HG03159 (cell line): ENCODE measurements at regions not wholly inside any gene's neighbourhood (a gene's known extent, or its start where the extent isn't known, plus 50 kb on each side); places are given as distances from the start of the nearest gene placed in this dataset.
A peak's percentile ranks its signal among the peaks of the same experiment; 100 is the strongest.
"Not testable (repeated sequence)": the region's sequence is repeated elsewhere in the genome, so short reads cannot be mapped to it uniquely, and the experiment has no call there.

Experiments
- ATAC-seq: cut with Tn5 transposase; IDR thresholded peaks from one replicate; pipeline ENCODE4 v1.9.1; 2021; ENCODE audit warnings: mild to moderate bottlenecking, moderate library complexity; ENCODE audit not compliant: unreplicated experiment

- ATAC-seq, result not testable (repeated sequence)
Measured at GRCh38 chr5:20890936-20891335, 902.9 kb upstream of the CDH18 start.

DNA sequence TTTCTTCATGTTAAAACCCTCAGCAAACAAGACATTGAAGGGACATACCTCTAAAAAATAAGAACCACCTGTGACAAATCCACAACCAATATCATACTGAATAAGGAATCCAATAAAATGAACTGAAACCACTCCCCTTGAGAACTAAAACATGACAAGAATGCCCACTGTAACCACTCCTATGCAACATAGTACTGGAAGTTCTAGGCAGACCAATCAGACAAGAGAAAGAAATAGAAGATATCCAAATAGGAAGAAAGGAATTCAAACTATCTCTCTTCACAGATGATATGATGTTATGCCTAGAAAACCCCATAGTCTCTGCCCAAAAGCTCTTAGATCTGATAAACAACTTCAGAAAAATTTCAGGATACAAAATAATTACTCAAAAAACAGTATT lies 887.7 kb upstream of the CDH18 start:
- ATAC-seq, result not testable (repeated sequence)

- ATAC-seq, result not testable (repeated sequence)
Measured at GRCh38 chr5:20865892-20866291, 877.9 kb upstream of the CDH18 start.

- ATAC-seq, result no peak
Measured at GRCh38 chr5:20833081-20833627, 845.2 kb upstream of the CDH18 start.

DNA sequence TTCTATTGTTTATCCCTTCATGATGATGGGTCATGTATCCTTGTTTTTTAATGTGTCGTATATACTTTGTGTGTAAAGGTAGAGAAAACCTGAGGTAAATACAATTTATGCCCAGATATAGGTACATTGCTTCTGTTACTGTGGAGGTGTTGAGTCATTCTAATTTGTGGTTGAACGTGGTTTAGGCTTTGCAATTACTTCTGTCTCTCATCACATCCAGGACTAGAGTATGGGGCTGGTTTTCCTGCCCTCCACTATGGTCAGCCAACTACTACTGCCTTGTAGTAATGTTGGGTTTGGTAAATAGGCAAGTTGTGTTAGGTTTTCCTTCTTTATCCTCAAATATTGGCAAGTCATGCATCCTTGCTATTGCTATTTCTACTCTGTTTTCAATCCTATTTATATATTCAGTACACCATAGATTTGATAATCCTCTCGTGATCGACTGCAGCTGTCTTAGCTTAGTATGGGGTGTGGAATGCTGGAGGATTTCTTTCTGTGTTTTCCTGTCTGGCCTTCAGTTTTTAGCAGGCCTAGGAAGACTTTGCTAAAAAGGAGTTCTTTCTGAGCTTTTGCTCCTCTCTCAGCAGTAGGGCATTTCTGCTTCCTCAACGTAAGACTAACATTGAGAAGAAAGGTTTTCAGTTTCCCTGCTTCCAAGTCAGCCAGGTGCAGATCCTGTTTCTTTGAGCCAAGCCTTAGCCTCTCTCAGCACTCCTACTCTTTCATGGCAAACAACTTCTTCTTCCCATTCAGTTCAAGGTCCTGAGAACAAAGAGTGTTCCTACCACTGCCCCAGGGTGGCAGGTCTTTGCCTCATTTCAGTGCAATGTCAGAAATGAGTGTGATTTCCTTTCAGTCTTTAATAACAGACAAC lies 844.4 kb upstream of the CDH18 start:
- ATAC-seq, result no peak

- not testable (repeated sequence) for ATAC-seq
Measured at GRCh38 chr5:20825951-20826350, 838.0 kb upstream of the CDH18 start.

DNA sequence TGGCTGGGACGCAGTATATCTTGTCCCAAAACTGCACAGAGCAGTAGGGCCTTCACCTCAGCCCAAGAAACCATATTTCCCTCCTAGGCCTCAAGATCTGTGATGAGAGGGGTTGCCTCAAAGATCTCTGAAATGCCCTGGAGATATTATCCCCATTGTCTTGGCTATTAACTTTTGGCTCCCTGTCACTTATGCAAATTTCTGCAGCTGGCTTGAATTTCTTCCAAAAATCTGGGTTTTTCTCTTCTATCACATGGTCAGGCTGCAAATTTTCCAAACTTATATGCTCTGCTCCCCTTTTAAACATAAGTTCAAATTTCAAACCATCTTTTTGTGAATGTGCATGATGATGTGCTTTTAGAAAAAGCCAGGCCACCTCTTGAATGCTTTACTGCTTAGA lies 809.2 kb upstream of the CDH18 start:
- ATAC-seq, result not testable (repeated sequence)

- ATAC-seq, result not testable (repeated sequence)
Measured at GRCh38 chr5:20784755-20785154, 796.8 kb upstream of the CDH18 start.

- ATAC-seq, result not testable (repeated sequence)
Measured at GRCh38 chr5:20783484-20783883, 795.5 kb upstream of the CDH18 start.

DNA sequence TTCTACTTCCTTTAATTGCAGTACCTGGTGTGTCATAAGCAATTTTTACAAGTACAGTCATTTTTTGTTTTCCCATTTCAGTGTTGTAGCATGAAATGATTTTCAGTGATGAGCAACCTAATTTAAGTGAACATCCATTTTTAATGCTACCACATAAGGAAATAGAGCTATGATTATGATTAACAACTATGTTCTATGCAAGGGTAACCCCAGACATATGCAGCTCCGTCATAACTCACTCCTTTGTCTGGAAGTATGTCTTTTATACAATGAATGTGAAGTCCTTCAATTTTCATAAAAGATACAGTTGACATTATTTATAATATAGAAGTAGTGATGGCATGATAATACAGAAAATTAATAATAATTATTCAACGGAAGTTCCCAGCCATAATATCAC lies 783.3 kb upstream of the CDH18 start:
- ATAC-seq, result not testable (repeated sequence)

DNA sequence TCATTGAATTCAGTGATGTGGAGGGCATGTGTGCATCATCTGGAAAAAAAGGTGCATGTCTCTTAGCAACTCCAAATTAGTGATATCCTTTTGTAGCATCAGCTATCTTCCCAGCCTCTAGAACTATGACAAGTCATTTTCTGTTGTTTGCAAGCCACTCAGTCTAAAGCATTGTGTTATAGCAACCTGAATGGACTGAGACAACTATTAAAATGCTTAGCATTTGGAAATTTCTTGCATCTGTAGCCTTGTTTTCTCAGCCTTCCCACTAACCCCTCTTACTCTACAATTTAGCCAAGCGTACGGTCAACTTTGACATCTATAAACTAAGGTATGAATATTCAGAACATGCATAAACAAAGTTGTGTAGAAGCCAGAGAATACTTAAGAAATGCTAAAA lies 777.1 kb upstream of the CDH18 start:
- ATAC-seq, result not testable (repeated sequence)

DNA sequence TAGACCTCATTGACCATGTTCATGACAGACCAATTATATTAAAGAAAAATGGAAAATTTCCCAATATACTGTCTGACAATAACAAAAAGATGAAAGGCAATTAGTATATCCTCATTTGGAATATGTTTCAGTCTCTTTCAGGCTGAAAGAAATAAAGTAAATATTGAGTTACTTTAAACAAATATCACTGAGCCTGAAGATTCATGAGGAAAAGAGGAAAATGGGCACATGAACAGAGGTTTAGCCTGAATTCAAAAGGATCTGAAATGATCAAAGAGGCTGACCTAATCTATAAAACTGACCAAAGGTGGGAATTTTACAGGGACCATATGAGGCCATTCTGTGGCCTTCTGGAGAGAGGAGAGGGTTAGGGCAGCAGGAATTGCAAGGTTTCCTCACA lies 771.5 kb upstream of the CDH18 start:
- not testable (repeated sequence) for ATAC-seq

- ATAC-seq, result not testable (repeated sequence)
Measured at GRCh38 chr5:20752179-20752578, 764.2 kb upstream of the CDH18 start.

DNA sequence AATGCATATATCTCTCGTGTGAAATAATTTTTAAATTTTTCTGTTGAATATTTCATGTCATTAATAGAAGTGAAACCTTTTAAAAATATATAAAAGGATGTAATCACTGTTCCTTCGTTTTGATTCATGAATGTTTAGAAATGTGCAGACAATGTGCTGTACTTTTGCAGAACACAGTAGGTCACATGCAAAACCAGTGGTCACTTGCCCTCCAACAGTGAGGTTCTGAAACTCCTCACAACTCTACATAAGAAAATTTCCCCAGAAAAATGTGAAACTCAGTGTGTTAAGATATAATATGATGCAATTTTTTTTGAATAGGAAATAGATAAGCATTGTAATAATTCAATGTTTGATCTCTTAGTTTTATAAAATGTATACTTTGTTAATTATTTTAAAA lies 747.7 kb upstream of the CDH18 start:
- ATAC-seq, result peak; percentile 76

DNA sequence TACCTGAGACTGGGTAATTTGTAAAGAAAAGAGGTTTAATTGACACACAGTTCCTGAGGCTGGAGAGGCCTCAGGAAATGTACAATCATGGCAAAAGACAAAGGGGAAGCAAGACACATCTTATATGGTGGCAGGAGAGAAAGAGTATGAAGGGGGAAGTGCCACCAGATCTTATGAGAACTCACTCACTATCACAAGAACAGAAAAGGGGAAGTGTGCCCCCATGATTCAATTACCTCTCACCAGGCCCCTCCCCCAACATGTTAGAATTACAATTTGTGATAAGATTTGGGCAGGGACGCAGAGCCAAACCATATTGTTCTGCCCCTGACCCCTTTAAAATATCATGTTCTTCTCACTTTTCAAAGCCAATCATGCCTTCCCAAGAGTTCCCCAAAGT lies 744.2 kb upstream of the CDH18 start:
- ATAC-seq, result not testable (repeated sequence)

GRCh38 chr5:20721286-20721685 lies 733.3 kb upstream of the CDH18 start:
- ATAC-seq, result not testable (repeated sequence)

DNA sequence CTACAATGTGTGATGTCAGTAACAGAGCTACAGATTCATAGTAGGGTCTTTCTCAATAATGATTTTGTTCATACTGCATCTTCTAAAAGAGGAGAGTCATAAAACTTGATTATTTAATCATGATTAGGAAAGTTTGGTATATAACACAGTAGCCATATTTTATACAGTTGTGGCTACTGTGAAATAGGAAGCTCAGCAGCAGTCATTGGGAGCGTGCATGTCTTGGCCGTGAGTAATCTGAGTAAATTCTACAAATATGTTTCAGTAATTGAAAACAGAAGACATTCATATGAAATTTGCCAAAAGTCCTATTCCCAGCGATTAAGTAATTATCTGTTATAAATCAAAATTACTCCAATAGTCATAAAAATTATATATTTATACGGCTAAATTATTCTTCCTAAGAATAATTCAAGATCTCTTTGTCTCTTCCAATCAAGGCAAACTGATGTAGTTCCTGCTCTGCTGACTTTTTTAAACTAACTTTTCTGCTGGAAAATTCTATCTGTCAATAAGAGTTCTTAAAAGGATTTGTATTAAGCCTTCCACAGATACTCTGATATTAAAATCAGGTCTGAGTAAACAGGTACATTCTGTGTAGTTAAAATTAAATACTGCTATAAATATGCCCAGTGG lies 723.6 kb upstream of the CDH18 start:
- not testable (repeated sequence) for ATAC-seq

GRCh38 chr5:20707634-20708033 lies 719.6 kb upstream of the CDH18 start:
- not testable (repeated sequence) for ATAC-seq

- ATAC-seq, result no peak
Measured at GRCh38 chr5:20694121-20694520, 706.1 kb upstream of the CDH18 start.

DNA sequence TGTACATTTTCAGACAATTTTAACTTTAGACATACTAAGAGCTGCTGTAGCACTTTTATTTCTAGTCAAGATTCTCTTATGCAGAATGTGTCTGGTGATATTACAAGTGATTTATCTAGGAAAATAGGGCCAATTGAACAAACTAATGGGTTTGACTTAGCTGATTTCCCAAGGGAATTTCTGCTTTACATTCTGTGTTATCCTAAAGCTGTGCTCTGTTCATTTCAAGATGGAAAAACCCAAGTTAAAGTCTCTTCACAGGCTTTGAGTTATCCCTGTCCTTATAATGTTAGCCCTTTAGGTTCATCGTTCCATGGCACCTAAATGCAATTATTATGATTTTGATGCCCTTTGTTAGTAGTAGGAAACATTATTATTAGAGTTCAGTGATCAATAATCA lies 704.9 kb upstream of the CDH18 start:
- no peak for ATAC-seq

- no peak for ATAC-seq
Measured at GRCh38 chr5:20683241-20683940, 695.4 kb upstream of the CDH18 start.
